Sigmoid colon (tissue), 3 donors: ENCODE measurements at regions not wholly inside any gene's neighbourhood (a gene's known extent, or its start where the extent isn't known, plus 50 kb on each side); places are given as distances from the start of the nearest gene placed in this dataset.

Experiments used
- CTCF ChIP-seq, 4 experiments: fragments of 450-650 bp in 3 of 4; fragments of 200-600 bp in 1 of 4; IDR thresholded peaks; one replicate each; pipeline ENCODE4 v1.5.1; 2016 to 2019; ENCODE audit warnings: antibody characterized with exemption in 4 of 4, mild to moderate bottlenecking in 3 of 4, moderate library complexity in 2 of 4
- POLR2A ChIP-seq, 2 donors: fragments of 450-650 bp; IDR thresholded peaks; one replicate each; pipeline ENCODE4 v1.6.1; 2016; ENCODE audit warnings: antibody characterized with exemption in 2 of 2, mild to moderate bottlenecking in 2 of 2, moderate library complexity in 2 of 2

- TF ChIP-seq CTCF (IDR thresholded peaks at IDR 0.05) (no peak), POLR2A (IDR thresholded peaks at IDR 0.05) (no peak)
Observed at GRCh38 chr2:128424406-128425171, 105.9 kb upstream of the HS6ST1 start.
